ENCODE measurements at regions not wholly inside any gene's neighbourhood (a gene's known extent, or its start where the extent isn't known, plus 50 kb on each side); places are given as distances from the start of the nearest gene placed in this dataset.

- in situ Hi-C loops (cut with HindIII; ENCODE audit: low sequenced_read_pairs), result no loop called here
These were observed 70.4 kb upstream of the C15orf39 start for GRCh38 chr15:75131269-75131643.

DNA sequence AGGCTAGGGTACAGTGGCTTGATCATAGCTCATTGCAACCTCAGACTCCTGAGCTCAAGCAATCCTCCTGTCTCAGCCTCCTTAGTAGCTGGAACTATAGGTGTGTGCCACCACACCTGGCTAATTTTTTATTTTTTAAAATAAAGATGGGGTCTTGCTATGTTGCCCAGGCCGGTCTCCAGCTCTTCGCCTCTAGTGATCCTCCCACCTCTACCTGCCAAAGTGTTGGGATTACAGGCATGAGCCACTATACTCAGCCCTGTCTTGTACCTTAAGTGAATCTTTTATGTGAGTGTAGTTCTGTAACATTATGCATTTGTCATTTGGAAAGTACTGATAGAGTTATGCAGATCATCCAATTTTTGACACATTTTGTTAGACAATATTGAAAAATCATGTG lies 66.9 kb upstream of the C15orf39 start:
- in situ Hi-C loops (cut with HindIII; ENCODE audit: low sequenced_read_pairs), result no loop called here

DNA sequence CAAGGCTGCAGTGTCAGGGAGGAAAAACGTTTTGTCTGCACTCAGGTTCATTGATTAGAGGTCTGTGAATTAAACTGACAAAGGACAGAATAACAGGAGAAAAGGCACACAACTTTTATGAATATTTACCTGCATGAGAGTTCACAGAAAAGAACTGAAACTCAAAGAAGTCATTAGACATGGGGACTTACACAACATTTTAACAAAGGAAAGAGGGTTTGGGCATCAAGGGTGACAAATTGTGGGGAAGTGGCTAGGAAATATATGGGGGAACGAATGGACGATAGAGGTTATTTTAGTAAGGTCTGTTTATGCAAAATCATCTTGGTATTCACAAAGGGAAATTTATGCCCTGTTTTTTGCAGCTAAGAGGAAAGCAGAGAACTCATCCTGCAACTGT lies 65.6 kb upstream of the C15orf39 start:
- in situ Hi-C loops (cut with HindIII; ENCODE audit: low sequenced_read_pairs), result no loop called here

GRCh38 chr15:75136758-75137157 lies 64.9 kb upstream of the C15orf39 start:
- in situ Hi-C loops (cut with HindIII; ENCODE audit: low sequenced_read_pairs), result no loop called here

DNA sequence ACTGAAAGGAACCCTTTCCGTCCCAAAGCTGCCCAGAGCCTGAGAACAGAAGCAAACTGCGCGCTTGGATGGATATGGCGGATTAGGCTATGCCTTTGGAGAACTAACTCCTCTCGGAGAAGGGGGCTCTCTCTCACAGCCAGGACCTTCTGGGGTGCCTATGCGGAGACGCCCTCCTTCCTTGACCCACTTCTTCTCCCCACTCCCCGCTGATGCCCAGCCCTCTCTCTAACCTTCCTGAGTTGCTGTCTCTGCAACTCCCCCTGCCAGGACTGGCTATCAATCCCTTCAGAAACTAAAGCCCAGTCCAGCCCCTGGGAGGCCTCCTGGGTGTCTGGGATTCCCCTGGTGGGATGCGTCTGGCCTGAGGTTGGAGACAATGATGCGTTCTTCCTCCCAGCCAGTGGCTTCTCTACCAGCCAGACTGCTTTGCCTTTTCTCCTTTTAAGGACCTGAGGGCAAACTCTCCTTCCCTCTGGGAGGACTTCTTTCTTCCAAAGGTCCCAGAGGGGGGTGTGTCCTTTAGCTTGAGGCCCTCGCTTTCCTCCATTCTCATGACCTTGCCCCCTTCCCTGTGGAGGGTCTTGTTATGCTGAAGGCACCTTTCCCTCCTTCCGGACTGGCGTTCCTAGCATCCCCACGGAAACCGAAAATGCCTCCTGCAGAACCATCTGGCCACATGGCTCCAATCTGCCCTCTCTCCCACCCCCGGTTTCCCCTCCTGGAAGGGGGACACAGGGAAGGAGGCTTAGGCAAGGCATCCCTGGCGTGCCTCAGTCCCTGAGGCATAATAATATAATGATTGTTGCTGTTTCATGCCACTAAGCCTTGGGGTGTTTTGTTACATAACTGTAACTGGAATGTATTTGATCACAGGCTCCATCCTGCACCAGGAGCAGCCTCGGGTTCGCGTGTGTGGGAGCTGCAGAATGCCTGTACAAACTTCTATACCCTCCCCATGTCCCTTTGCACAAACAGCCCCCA lies 63.4 kb upstream of the C15orf39 start:
- in situ Hi-C loops (cut with HindIII; ENCODE audit: low sequenced_read_pairs), result no loop called here

DNA sequence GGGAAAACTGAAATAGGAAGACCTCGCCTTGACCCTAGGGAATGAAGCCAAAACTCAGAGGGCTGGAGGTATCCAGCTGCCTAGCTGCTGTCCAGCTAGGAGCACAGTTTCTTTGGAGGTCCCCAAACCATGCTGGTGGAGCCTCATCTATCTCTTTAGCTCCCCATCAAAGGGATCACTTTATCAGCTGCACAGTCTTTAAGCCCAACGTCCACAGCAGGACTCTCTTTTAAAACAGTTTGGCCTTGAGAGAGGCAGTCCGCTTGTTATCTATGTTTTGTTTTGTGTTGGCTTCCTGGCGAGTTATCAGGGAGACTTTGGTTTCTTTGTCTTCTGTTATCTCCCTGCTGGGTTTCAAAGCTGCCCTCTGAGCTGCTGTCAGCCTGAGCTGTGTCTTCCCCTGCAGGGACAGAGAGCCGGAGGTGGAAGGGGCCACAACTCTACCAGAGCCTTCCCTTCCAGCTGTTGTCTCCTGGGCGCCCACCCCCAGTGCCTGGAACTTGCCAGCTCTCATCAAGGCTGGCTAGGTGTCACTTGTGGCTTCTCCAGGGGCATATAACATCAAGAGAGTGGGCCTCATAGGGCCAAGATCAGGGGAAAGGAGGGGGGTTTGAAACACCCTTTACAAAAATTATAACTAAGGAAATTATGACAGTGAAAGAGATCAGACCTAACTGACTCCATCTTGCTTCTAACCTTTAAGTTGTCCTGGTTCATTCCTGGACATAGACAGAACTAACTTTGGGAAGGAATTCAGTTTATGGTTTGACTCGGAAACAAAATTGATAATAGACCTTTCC lies 61.4 kb upstream of the C15orf39 start:
- in situ Hi-C loops (cut with HindIII; ENCODE audit: low sequenced_read_pairs), result loop anchor here (5.0 kb wide), 1 partner anchor 52 kb away; no protein-coding TSS in a partner anchor

DNA sequence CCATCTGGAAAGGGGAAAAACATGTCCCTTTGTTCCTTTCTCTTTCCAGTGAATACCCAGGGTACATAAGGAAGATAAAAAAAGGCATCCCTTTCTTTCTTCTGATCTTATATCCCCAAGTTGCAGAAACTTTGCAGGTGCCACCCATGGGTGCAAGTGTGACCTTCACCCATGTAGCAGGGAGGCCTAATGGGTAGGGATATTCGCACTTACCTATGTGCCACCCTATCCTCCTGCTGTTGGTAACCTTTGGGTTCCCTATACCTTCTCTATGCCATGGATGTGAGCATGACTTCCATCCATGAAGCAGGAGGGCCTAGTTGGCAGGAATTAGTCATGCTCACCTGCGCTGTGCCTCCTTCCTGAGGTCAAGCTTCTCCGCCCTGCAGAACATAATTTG lies 59.2 kb upstream of the C15orf39 start:
- in situ Hi-C loops (cut with HindIII; ENCODE audit: low sequenced_read_pairs), result loop anchor here (5.0 kb wide), 1 partner anchor 50 kb away; no protein-coding TSS in a partner anchor

DNA sequence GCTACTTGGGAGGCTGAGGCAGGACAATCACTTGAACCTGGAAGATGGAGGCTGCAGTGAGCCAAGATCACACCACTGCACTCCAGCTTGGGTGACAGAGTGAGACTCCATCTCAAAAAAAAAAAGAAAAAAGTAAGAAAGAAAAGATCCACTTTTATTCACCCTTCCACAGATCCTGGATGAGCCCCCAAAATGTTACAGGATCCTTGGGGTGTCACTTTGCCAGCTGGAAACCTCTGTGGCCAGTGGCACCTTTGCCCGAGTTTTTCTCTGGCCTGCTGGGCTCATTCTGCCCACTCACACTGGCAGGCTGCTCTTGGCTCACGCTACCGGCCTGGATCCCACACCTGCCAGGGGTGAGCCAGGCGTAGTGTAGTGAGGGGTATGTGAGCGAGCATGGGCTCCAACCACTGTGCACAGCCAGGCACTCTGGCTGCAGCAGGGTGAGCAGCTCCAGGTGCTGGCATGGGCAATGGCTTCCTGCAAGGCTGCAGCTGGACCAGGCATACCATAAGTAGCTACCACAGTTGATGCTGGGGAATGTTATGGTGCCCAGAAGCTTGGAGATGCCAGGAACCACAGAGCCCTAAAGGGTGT lies 57.8 kb upstream of the C15orf39 start:
- in situ Hi-C loops (cut with HindIII; ENCODE audit: low sequenced_read_pairs), result loop anchor here (5.0 kb wide), 1 partner anchor 48 kb away; no protein-coding TSS in a partner anchor

- in situ Hi-C loops (cut with HindIII; ENCODE audit: low sequenced_read_pairs), result no loop called here
These were observed 56.4 kb upstream of the C15orf39 start for GRCh38 chr15:75145027-75145841.

DNA sequence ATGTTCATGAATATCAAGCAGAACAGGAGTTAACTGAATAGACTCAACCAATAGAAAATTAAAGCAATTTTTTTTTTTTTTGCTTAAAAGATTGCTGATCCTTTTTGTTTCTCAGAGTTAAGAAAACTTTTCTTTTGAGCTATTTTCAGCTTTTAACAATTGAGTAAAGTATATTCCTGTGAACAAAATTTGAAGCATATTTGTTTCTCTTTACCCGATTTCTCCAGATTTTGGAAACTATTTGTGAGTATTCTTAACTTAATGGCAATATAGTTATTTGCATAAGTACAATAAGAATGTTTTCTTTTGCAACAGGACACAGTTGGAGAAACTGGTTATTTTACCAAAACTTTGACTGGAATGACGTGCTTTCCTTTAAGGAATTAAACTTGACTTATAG lies 53.4 kb upstream of the C15orf39 start:
- in situ Hi-C loops (cut with HindIII; ENCODE audit: low sequenced_read_pairs), result no loop called here

GRCh38 chr15:75149867-75150709 lies 51.6 kb upstream of the C15orf39 start:
- in situ Hi-C loops (cut with HindIII; ENCODE audit: low sequenced_read_pairs), result no loop called here

- in situ Hi-C loops (cut with HindIII; ENCODE audit: low sequenced_read_pairs), result no loop called here
These were observed 50.2 kb upstream of the C15orf39 start for GRCh38 chr15:75151214-75152128.

Data from DLD1 (cell line).